PFSK-1 (cell line): ENCODE measurements at regions not wholly inside any gene's neighbourhood (a gene's known extent, or its start where the extent isn't known, plus 50 kb on each side); places are given as distances from the start of the nearest gene placed in this dataset.

Experiments
- FOXP2 ChIP-seq: optimal IDR thresholded peaks from 2 replicates; pipeline ENCODE3; 2011; ENCODE audit warnings: borderline replicate concordance, control low read depth, inconsistent platforms; ENCODE audit not compliant: insufficient read depth; ENCODE audit errors: extremely low read length, extremely low read depth
- REST ChIP-seq, 2 experiments: IDR thresholded peaks; 2 replicates each; pipeline versions ENCODE4 v1.6.1 to v1.8.0; 2011 to 2012; ENCODE audit warnings: low read depth in 2 of 2, low read length in 2 of 2, control low read depth in 1 of 2, inconsistent platforms in 1 of 2, mild to moderate bottlenecking in 1 of 2, moderate library complexity in 1 of 2; ENCODE audit not compliant: insufficient read depth in 1 of 2
- TAF1 ChIP-seq: IDR thresholded peaks from 2 replicates; pipeline ENCODE4 v1.6.1; 2012; ENCODE audit warnings: low read length, control low read depth, borderline replicate concordance; ENCODE audit not compliant: insufficient read depth

- TF ChIP-seq REST (IDR thresholded peaks at IDR 0.05; ENCODE audit: insufficient read depth in 1 of 2, low read depth in 2 of 2, low read length in 2 of 2) (no peak), FOXP2 (no peak), TAF1 (no peak)
Measured at GRCh38 chr7:85415743-85416142, 228.9 kb upstream of the SEMA3D start.
